Stimulated activated CD4-positive, alpha-beta T cell treated with anti-CD3 and anti-CD28 coated beads, Interleukin-4, amount 100 ng/mL, for 1 hour (primary cell): ENCODE measurements at regions not wholly inside any gene's neighbourhood (a gene's known extent, or its start where the extent isn't known, plus 50 kb on each side); places are given as distances from the start of the nearest gene placed in this dataset.
"Not testable (repeated sequence)": the region's sequence is repeated elsewhere in the genome, so short reads cannot be mapped to it uniquely, and the experiment has no call there.

ENCODE experiments used
- DNase-seq: peaks from one replicate; pipeline ENCODE4 v3.0.0-alpha.2; 2020

GRCh38 chr6:21773576-21773968 is 180.0 kb downstream of the SOX4 start:
- DNase-seq: no peak

- DNase-seq: no peak
These were observed 184.3 kb downstream of the SOX4 start for GRCh38 chr6:21777846-21778245.

- no peak for DNase-seq
These were observed 186.6 kb downstream of the SOX4 start for GRCh38 chr6:21780141-21780540.

GRCh38 chr6:21780679-21781078 is 187.1 kb downstream of the SOX4 start:
- no peak for DNase-seq

- DNase-seq: no peak
These were observed 187.6 kb downstream of the SOX4 start for GRCh38 chr6:21781128-21781527.

- no peak for DNase-seq
These were observed 191.6 kb downstream of the SOX4 start for GRCh38 chr6:21785164-21785563.

- no peak for DNase-seq
These were observed 197.5 kb downstream of the SOX4 start for GRCh38 chr6:21791056-21791455.

- DNase-seq: no peak
These were observed 198.0 kb downstream of the SOX4 start for GRCh38 chr6:21791581-21791980.

- no peak for DNase-seq
These were observed 198.6 kb downstream of the SOX4 start for GRCh38 chr6:21792177-21792576.

GRCh38 chr6:21796979-21797378 is 203.4 kb downstream of the SOX4 start:
- DNase-seq: not testable (repeated sequence)

GRCh38 chr6:21798468-21798867 is 204.9 kb downstream of the SOX4 start:
- DNase-seq: no peak

GRCh38 chr6:21800330-21800729 is 206.8 kb downstream of the SOX4 start:
- no peak for DNase-seq

GRCh38 chr6:21800948-21801438 is 207.4 kb downstream of the SOX4 start:
- no peak for DNase-seq

GRCh38 chr6:21801446-21802174 is 208.1 kb downstream of the SOX4 start:
- DNase-seq: no peak

- DNase-seq: no peak
These were observed 208.7 kb downstream of the SOX4 start for GRCh38 chr6:21802175-21802822.

GRCh38 chr6:21804941-21805610 is 211.5 kb downstream of the SOX4 start:
- no peak for DNase-seq

- DNase-seq: no peak
These were observed 213.9 kb downstream of the SOX4 start for GRCh38 chr6:21807299-21808044.

GRCh38 chr6:21808045-21808470 is 214.5 kb downstream of the SOX4 start:
- DNase-seq: no peak

GRCh38 chr6:21808551-21809242 is 215.1 kb downstream of the SOX4 start:
- DNase-seq: no peak

GRCh38 chr6:21811484-21811883 is 217.9 kb downstream of the SOX4 start:
- DNase-seq: no peak

GRCh38 chr6:21816231-21816630 is 222.7 kb downstream of the SOX4 start:
- no peak for DNase-seq

- DNase-seq: no peak
These were observed 226.9 kb downstream of the SOX4 start for GRCh38 chr6:21820442-21820841.

GRCh38 chr6:21823371-21823770 is 229.8 kb downstream of the SOX4 start:
- no peak for DNase-seq
